ENCODE measurements at regions not wholly inside any gene's neighbourhood (a gene's known extent, or its start where the extent isn't known, plus 50 kb on each side); places are given as distances from the start of the nearest gene placed in this dataset.

GRCh38 chr4:123823244-123823643, 426.6 kb downstream of the SPRY1 start:
- H4K20me1 ChIP-seq (ENCODE audit: insufficient read depth): no peaks in the 10 kb centered on the region
- H3K9ac ChIP-seq: no peak overlapping the region
- H3K27me3 ChIP-seq (ENCODE audit: insufficient read depth): no peaks in the 10 kb centered on the region
- H3K4me2 ChIP-seq: no peak overlapping the region
- H3K4me3 ChIP-seq (ENCODE audit: low read depth in 2 of 2, low read length in 1 of 2): no peak overlapping the region
- H3F3A ChIP-seq (replicated peaks; ENCODE audit: insufficient read depth): peaks cover 15% of the 10 kb centered on the region
- TF ChIP-seq JUND (IDR thresholded peaks at IDR 0.05) (no peak), SMC3 (IDR thresholded peaks at IDR 0.05; ENCODE audit: low read depth, low read length) (no peak), FOXM1 (IDR thresholded peaks at IDR 0.05; ENCODE audit: low read depth) (no peak), ZBTB33 (IDR thresholded peaks at IDR 0.05; ENCODE audit: borderline replicate concordance, low read depth) (no peak), POLR2AphosphoS5 (IDR thresholded peaks at IDR 0.05; ENCODE audit: low read depth, low read length) (no peak), FOSL2 (IDR thresholded peaks at IDR 0.05; ENCODE audit: borderline replicate concordance, low read depth) (no peak), RXRA (IDR thresholded peaks at IDR 0.05; ENCODE audit: borderline replicate concordance, low read depth) (no peak), YY1 (IDR thresholded peaks at IDR 0.05; ENCODE audit: low read depth) (no peak), GATA2 (CRISPR knock-in tag; IDR thresholded peaks at IDR 0.05) (no peak), IRF3 (IDR thresholded peaks at IDR 0.05; ENCODE audit: low read depth, low read length) (no peak), EP300 (IDR thresholded peaks at IDR 0.05; ENCODE audit: borderline replicate concordance in 1 of 2, low read depth in 1 of 2, low read length in 1 of 2) (no peak), TCF12 (IDR thresholded peaks at IDR 0.05) (no peak), MXI1 (IDR thresholded peaks at IDR 0.05; ENCODE audit: low read depth, low read length) (no peak), RCOR1 (IDR thresholded peaks at IDR 0.05; ENCODE audit: low read length) (no peak), MEF2A (IDR thresholded peaks at IDR 0.05; ENCODE audit: borderline replicate concordance, low read depth) (no peak), USF1 (IDR thresholded peaks at IDR 0.05; ENCODE audit: borderline replicate concordance, low read depth) (no peak), NFIC (IDR thresholded peaks at IDR 0.05; ENCODE audit: borderline replicate concordance) (no peak), SIN3A (IDR thresholded peaks at IDR 0.05; ENCODE audit: borderline replicate concordance, low read depth, low read length) (no peak), REST (IDR thresholded peaks at IDR 0.05; ENCODE audit: low read depth, low read length) (no peak)
- DNase-seq: no peak
- H3K9me2 ChIP-seq: no peaks in the 10 kb centered on the region
- POLR2A ChIA-PET: no interaction called here
- no peak overlapping the region for H2AFZ ChIP-seq (ENCODE audit: low read depth)
- H3K4me1 ChIP-seq (ENCODE audit: control insufficient read depth in 1 of 2, insufficient read depth in 2 of 2, low read depth in 1 of 2, low read length in 1 of 2): peaks cover 0 to 16% of the 10 kb centered on the region in 2 experiments; a peak in 2 of 4 replicates
- no peak overlapping the region for H3K27ac ChIP-seq (ENCODE audit: low read depth in 2 of 2, low read length in 1 of 2)
- no peaks in the 10 kb centered on the region for H3K36me3 ChIP-seq (replicated peaks in 1 of 2; ENCODE audit: control insufficient read depth in 1 of 2, insufficient read depth in 2 of 2, low read length in 1 of 2)
- CTCF ChIA-PET: no interaction called here
- H3K9me3 ChIP-seq: no peaks in the 10 kb centered on the region
- H3K79me2 ChIP-seq (ENCODE audit: insufficient read depth): no peaks in the 10 kb centered on the region
- WGBS (ENCODE audit: low lambda C conversion rate): 93% methylated on average over 4 of the region's 4 CpGs

Data from SK-N-SH (cell line).